Activated gamma-delta T cell treated with Interleukin-2 at 50 U/mL for 16 hours (primary cell): ENCODE measurements at regions not wholly inside any gene's neighbourhood (a gene's known extent, or its start where the extent isn't known, plus 50 kb on each side); places are given as distances from the start of the nearest gene placed in this dataset.
"Not testable (repeated sequence)": the region's sequence is repeated elsewhere in the genome, so short reads cannot be mapped to it uniquely, and the experiment has no call there.

Experiments
- DNase-seq: peaks from one replicate; pipeline ENCODE4 v3.0.0-alpha.2; 2020

DNA sequence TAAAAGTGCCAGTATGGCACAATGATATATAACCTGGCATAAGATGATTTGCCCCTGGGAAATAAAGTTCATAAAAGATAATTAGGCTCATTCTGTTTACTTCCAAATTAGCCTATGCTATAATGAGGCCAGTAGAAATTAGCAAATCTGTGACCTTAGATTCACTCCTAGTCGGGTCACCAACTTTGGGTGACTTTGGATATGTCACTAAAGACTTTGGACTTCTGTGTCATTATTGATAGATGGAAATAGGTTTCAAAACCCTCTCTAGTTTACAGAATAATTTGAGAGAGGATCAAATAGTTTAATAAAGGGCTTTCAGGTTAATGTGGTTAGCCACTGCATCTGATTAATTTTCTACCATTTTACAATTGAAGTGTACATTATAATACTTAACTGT, 1869.3 kb upstream of the FLRT2 start:
- DNase-seq = no peak

- no peak for DNase-seq
These were observed 1865.6 kb upstream of the FLRT2 start for GRCh38 chr14:83664389-83664788.

GRCh38 chr14:83689265-83689664, 1840.7 kb upstream of the FLRT2 start:
- DNase-seq = no peak

DNA sequence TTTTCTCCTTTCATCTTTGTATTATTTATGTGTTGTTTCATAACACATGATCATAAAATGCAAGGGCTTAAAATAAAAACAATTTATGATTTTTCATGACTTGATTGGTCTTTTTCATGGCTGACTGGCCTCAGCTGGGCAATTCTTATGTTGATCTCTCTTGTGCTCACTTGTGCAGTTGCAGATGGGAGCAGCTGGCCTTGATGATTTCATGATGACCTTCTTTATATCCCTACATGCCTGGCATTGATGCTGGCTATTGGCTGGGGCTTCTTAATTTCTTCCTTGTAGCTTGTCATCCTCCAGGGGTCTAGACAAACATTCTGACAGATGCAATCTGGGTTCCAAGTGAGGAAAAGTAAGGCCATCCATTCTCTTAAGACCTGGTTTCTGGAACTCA, 1832.8 kb upstream of the FLRT2 start:
- DNase-seq = no peak

DNA sequence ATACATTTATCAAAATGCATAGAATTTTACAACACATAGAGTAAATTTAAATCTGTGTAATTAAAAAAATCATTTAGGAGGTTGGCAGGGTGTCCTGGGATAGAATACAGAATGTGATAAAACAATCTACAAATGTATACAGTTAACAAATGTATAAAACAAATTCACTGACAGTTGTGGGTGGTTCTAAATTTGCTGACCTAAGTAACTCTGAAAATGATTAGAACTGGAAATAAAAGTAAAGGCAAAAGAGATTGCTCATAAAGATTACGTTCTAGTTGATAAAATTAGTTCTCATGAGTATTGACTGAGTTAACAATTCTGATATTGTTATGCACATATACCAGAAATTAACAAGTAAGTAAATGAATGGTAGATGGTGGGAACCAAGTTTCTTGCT, 1827.3 kb upstream of the FLRT2 start:
- DNase-seq = no peak

- no peak for DNase-seq
These were observed 1823.6 kb upstream of the FLRT2 start for GRCh38 chr14:83706231-83706954.

GRCh38 chr14:83707056-83707455, 1822.9 kb upstream of the FLRT2 start:
- no peak for DNase-seq

DNA sequence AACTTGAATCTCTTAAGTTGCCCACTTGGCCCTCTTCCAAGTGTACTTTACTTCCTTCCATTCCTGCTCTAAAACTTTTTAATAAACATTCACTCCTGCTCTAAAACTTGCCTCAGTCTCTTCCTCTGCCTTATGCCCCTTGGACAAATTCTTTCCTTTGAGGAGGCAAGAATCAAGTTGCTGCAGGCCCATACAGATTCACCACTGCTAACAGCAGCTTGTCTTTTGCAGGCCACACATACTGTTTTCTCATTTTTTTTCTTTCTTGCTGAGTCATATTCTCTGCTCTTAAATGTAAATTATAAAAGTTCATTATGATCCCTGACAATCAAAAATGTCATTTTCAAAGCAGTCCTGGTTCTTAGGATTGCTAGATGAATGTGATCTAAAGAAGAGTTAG, 1820.8 kb upstream of the FLRT2 start:
- DNase-seq = no peak

GRCh38 chr14:83711046-83711445, 1818.9 kb upstream of the FLRT2 start:
- no peak for DNase-seq

DNA sequence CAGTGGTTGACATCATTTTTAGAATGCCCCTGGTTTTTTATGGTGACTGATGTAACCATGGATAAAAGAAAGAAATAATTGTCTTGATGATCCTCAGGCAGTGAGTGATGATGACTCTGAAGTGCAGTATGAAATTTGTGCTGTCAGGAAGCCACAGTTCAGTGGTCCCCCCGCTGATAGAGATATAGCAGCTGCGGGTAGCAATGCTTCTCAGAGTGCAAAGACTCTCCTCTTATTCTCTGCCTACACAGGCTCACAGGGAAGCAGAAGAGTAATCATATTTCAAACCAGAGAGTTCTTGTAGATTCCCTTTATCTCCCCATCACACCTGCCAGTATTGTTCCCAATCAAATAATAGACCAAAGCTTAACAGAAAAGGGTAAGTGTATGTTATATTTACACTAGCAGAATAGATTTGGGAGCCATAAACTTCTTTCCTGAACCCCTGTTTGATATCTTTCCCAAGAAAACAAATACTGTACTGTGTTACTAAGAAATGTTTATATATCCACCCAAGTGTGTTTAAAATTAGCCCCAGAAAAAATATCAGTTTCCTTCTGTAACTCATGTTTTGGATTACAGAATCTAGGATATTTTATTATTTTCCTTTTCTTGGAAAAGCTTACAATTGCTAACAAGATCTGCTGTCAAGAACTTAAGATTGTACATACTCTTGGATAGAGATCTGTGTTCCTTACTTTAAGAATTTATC, 1817.4 kb upstream of the FLRT2 start:
- no peak for DNase-seq

GRCh38 chr14:83713732-83714131, 1816.2 kb upstream of the FLRT2 start:
- no peak for DNase-seq

DNA sequence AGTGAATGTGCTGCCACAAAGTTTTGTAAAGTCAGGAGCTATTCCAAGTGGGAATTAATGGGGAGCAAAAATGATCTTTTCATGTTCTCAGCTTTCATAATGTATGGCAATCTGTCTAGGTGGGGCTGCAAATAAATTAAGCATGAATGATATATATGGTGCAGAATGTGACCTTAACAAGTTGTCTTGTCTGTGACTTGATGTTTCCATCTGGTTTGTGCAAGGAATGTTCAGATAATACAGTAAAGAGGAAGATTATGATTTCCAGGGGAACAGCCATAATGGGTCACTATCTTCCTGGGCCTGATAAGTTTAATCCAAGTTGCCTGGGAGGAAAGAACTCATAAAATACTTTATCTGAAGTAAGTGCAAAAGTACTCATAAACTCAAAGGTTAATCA, 1815.8 kb upstream of the FLRT2 start:
- DNase-seq = no peak

DNA sequence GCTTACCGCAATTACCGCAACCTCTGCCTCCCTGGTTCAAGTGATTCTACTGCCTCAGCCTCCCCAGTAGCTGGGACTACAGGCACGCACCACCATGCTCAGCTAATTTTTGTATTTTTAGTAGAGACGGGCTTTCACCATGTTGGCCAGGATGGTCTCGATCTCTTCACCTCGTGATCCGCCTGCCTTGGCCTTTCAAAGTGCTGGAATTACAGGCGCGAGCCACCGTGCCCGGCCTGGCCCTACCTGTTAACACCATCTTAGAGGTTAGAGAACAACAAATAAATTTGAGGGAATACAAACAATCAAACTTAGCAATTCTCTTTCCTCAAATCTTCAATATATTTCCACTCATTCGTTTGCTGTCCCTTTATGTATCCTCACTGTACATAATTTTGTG, 1810.5 kb upstream of the FLRT2 start:
- DNase-seq = not testable (repeated sequence)

GRCh38 chr14:83733670-83734069, 1796.3 kb upstream of the FLRT2 start:
- DNase-seq = no peak

DNA sequence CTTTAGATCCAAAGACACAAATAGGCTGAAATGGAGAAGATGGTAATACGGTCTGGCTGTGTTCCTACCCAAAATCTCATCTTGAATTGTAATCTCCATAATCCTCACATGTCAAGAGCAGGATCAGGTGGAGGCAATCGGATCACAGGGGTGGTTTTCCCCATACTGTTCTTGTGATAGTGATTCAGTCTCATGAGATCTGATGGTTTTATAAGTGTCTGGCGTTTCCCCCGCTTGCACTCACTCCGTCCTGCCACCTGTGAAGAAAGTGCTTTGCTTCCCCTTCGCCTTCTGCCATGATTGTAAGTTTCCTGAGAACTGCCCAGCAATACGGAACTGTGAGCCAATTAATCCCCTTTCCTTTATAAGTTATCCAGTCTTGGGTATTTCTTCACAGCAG, 1795.5 kb upstream of the FLRT2 start:
- DNase-seq = no peak

DNA sequence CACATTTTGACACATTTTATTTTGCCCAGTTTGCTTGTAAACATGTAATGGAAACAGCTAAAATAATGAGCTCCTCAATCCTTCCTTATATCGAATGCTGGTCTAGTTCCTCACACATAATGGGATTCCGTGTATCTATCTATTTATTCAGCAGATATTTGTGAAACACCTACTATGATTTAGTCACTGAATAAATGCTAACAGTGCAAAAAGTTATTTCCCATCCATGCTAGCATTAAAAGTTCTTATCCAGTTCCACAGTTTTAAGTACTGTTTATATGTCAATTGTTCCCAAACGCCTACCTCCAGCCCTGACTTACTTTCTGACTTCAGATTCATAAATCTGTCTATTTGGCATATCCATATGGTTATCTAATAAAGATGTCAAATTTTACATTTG, 1788.7 kb upstream of the FLRT2 start:
- DNase-seq = no peak

- no peak for DNase-seq
These were observed 1785.7 kb upstream of the FLRT2 start for GRCh38 chr14:83744224-83744623.

GRCh38 chr14:83744891-83745290, 1785.1 kb upstream of the FLRT2 start:
- DNase-seq = no peak

- DNase-seq = no peak
These were observed 1783.6 kb upstream of the FLRT2 start for GRCh38 chr14:83746336-83746735.

GRCh38 chr14:83757916-83758315, 1772.0 kb upstream of the FLRT2 start:
- DNase-seq = no peak

GRCh38 chr14:83764656-83765599, 1765.0 kb upstream of the FLRT2 start:
- DNase-seq = no peak

DNA sequence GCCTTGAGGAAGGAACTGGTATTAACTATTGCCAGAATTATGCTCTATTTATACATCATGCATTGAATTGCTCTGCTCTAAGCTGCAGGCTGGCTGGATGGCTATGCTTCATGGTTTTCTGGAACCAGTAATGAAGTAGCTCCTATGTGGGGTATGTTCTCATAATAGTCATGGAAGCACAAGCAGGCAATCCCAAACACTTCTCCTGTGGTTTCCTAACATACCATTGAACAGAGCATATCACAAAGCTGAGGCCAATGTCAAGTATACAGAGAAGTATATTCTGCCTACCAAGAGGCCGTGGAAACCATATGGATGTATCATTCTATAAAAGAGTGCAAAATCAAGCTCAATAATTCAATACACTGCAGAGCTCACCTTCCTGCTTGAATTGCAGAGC, 1752.4 kb upstream of the FLRT2 start:
- DNase-seq = no peak

DNA sequence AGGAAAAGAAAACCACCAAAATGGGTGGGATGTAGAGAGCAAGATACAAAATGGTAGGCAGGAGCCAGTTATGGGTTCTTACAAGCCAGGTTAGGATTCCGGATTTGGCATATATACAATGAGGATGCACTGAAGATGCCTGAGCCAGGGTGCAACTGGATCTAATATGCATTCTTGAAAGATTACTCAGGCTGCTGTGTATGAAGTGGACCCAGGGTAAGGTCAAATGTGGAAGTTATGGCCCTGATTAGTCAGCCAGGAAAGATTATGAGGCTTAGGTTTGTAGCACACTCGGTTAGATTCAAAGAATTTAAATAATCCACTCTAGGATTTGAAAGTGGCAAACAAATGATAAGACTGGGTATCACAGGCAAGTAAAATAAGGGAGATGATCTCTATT, 1750.7 kb upstream of the FLRT2 start:
- no peak for DNase-seq

- DNase-seq = no peak
These were observed 1749.6 kb upstream of the FLRT2 start for GRCh38 chr14:83780321-83780720.
